Muscle of leg (tissue), 3 donors: ENCODE measurements at regions not wholly inside any gene's neighbourhood (a gene's known extent, or its start where the extent isn't known, plus 50 kb on each side); places are given as distances from the start of the nearest gene placed in this dataset.

Source experiments
- DNase-seq: peaks from one replicate; pipeline ENCODE4 v3.0.0; 2013
- H3K27ac ChIP-seq: one replicate; pipeline ENCODE4 v1.5.1; 2013; ENCODE audit warnings: mild to moderate bottlenecking, low read length, control low read depth
- H3K27me3 ChIP-seq: one replicate; pipeline ENCODE4 v1.6.1; 2013; ENCODE audit warnings: low read length; ENCODE audit not compliant: control insufficient read depth, insufficient read depth
- H3K36me3 ChIP-seq: one replicate; pipeline ENCODE4 v1.6.1; 2013; ENCODE audit warnings: low read length; ENCODE audit not compliant: control insufficient read depth, insufficient read depth
- H3K4me1 ChIP-seq: one replicate; pipeline ENCODE4 v1.6.1; 2013; ENCODE audit warnings: low read length; ENCODE audit not compliant: control insufficient read depth, insufficient read depth
- H3K4me3 ChIP-seq: one replicate; pipeline ENCODE4 v1.5.1; 2013; ENCODE audit warnings: low read length, control low read depth
- H3K9me3 ChIP-seq: replicated peaks from 2 replicates; pipeline ENCODE4 v1.6.1; 2013; ENCODE audit warnings: low read depth, low read length; ENCODE audit not compliant: control insufficient read depth
- WGBS: methylation state at CpG from one replicate; pipeline ENCODE4 v1.1.5; 2013; ENCODE audit warnings: missing lambda C conversion rate; ENCODE audit not compliant: insufficient coverage; 5-methylcytosine and 5-hydroxymethylcytosine counted together

DNA sequence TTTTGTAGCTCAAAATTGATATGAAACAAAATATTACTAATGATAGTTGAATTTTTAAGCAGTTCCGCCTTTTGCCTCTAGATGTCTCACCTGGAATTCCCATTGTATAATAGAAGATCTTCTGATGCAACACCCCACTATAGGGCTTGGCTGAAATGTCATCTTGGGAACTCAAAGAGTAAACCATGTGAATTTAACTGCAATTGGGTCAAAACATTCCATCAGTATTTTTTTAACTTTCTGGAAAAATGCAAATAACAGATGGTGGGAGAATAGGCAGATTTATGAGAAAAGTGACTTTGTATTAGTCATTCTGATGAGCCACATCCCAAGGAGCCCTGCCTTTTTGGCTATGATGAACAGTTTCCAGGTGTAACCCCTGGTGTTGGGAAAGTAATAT, 489.9 kb downstream of the NYAP2 start:
- peak overlapping the region; percentile 2 for H3K27ac ChIP-seq
- no CpG with 5 or more reads among the region's 1 CpG for WGBS
- no peaks in the 10 kb centered on the region for H3K27me3 ChIP-seq
- no peaks in the 10 kb centered on the region for H3K36me3 ChIP-seq
- peaks cover 2% of the 10 kb centered on the region for H3K4me1 ChIP-seq
- H3K4me3 ChIP-seq, result no peak overlapping the region
- peak; percentile 94 for DNase-seq
- H3K9me3 ChIP-seq, result no peaks in the 10 kb centered on the region

- H3K9me3 ChIP-seq, result no peaks in the 10 kb centered on the region
- H3K36me3 ChIP-seq, result no peaks in the 10 kb centered on the region
- H3K27me3 ChIP-seq, result no peaks in the 10 kb centered on the region
- 59% methylated on average over 4 of the region's 5 CpGs for WGBS
- H3K4me1 ChIP-seq, result no peaks in the 10 kb centered on the region
- H3K27ac ChIP-seq, result no peak overlapping the region
- H3K4me3 ChIP-seq, result no peak overlapping the region
- DNase-seq, result no peak
Observed at GRCh38 chr2:225867071-225867470, 467.6 kb downstream of the NYAP2 start.

DNA sequence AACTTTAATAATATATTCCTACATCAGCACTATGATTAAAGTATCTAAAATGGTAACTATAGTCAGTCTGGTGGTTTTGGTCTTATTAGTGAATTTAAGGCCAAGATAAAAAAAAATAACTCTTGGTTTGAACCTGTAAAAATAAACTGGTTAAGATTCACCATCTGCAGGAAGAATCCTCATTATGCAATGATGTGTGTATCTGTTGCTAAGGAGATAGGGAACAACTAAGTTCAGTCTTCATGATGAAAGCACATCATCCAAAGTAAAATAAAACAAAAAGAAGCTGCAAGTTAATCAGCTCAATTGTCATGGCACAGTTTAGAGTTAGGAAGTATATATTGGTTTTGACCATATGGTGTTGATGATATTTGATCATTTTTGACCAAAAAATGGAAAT, 466.0 kb downstream of the NYAP2 start:
- Histone ChIP-seq H3K27ac (no peak overlapping the region), H3K4me3 (no peak overlapping the region), H3K4me1 (no peaks in the 10 kb centered on the region), H3K36me3 (no peaks in the 10 kb centered on the region), H3K9me3 (no peaks in the 10 kb centered on the region), H3K27me3 (no peaks in the 10 kb centered on the region)
- peak; percentile 5 for DNase-seq

DNA sequence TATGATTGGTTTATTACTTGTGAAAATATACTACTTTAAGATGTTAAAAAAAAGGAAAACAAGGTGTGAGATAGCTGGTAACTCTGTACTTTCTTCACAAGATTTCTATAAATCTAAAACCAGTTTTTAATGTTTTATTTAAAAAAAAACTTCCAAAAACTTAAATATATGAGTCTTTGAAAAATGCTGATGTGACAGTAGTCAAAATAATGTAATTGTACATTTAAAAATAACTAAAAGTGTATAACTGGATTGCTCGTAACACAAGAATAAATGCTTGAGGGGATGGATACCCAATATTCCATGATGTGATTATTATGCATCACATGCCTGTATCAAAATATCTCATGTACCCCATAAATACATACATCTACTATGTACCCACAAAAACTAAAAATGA, 464.9 kb downstream of the NYAP2 start:
- Histone ChIP-seq H3K4me1 (no peaks in the 10 kb centered on the region), H3K27ac (no peak overlapping the region), H3K36me3 (no peaks in the 10 kb centered on the region), H3K4me3 (no peak overlapping the region), H3K9me3 (no peaks in the 10 kb centered on the region), H3K27me3 (no peaks in the 10 kb centered on the region)
- no CpG with 5 or more reads among the region's 1 CpG for WGBS
- no peak for DNase-seq

- no peak for DNase-seq
- H3K4me1 ChIP-seq, result no peaks in the 10 kb centered on the region
- H3K27me3 ChIP-seq, result no peaks in the 10 kb centered on the region
- H3K27ac ChIP-seq, result no peak overlapping the region
- H3K36me3 ChIP-seq, result no peaks in the 10 kb centered on the region
- WGBS, result 0% methylated on average over 1 of the region's 1 CpG
- no peaks in the 10 kb centered on the region for H3K9me3 ChIP-seq
- no peak overlapping the region for H3K4me3 ChIP-seq
Observed at GRCh38 chr2:225842939-225843338, 443.4 kb downstream of the NYAP2 start.

- H3K27ac ChIP-seq, result no peak overlapping the region
- no peaks in the 10 kb centered on the region for H3K9me3 ChIP-seq
- no peak overlapping the region for H3K4me3 ChIP-seq
- no peaks in the 10 kb centered on the region for H3K4me1 ChIP-seq
- no CpG with 5 or more reads among the region's 1 CpG for WGBS
- DNase-seq, result no peak
- no peaks in the 10 kb centered on the region for H3K27me3 ChIP-seq
- no peaks in the 10 kb centered on the region for H3K36me3 ChIP-seq
Observed at GRCh38 chr2:225841314-225841713, 441.8 kb downstream of the NYAP2 start.

DNA sequence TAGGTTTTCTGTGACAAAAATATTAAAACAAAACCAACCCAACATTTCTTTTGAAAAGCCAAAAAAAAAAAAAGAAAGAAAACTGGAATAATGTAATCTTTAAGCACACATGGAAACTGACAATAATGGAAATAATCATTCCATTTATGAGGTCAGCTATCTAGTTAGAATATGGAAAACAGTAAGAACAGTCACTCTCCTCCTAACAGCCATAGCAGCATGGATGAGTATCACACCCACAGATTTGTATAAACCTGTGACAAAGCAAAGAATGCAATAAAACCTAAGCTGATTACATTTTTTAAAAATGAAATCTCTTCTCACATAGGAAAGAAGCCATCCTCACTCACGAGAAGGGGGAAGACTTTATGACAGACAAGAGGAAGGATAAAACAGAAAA, 437.8 kb downstream of the NYAP2 start:
- WGBS, result no CpG with 5 or more reads among the region's 1 CpG
- no peaks in the 10 kb centered on the region for H3K27me3 ChIP-seq
- no peaks in the 10 kb centered on the region for H3K36me3 ChIP-seq
- no peak overlapping the region for H3K27ac ChIP-seq
- H3K9me3 ChIP-seq, result no peaks in the 10 kb centered on the region
- DNase-seq, result no peak
- no peaks in the 10 kb centered on the region for H3K4me1 ChIP-seq
- no peak overlapping the region for H3K4me3 ChIP-seq

DNA sequence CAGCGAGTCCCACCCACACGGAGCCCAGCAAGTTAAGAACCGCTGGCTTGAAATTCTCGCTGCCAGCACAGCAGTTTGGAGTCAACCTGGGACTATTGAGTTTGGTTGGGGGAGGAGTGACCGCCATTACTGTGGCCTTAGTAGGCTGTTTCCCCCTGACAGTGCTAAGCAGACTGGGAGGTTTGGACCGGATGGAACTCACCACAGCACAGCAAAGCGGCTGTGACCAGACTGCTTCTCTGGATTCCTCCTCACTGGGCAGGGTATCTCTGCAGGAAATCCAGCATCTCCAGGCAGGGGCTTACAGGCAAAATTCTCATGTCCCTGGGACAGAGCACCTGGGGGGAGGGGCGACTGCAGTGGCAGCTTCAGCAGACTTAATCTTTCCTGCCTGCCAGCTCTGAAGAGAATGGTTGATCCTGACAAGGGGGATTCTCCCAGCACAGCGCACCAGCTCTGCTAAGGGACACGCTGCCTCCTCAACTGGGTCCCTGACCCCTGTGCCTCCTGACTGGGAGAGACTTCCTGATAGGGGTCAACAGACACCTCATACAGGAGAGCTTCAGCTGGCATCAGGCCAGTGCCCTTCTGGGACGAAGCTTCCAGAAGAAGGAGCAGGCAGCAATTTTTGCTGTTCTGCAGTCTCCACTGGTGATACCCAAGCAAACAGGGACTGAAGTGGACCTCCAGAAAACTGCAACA, 425.4 kb downstream of the NYAP2 start:
- DNase-seq, result no peak
- peaks cover 7% of the 10 kb centered on the region for H3K4me1 ChIP-seq
- H3K27ac ChIP-seq, result no peak overlapping the region
- WGBS, result 89% methylated on average over 11 of the region's 11 CpGs
- H3K27me3 ChIP-seq, result no peaks in the 10 kb centered on the region
- no peak overlapping the region for H3K4me3 ChIP-seq
- no peaks in the 10 kb centered on the region for H3K36me3 ChIP-seq
- no peaks in the 10 kb centered on the region for H3K9me3 ChIP-seq

DNA sequence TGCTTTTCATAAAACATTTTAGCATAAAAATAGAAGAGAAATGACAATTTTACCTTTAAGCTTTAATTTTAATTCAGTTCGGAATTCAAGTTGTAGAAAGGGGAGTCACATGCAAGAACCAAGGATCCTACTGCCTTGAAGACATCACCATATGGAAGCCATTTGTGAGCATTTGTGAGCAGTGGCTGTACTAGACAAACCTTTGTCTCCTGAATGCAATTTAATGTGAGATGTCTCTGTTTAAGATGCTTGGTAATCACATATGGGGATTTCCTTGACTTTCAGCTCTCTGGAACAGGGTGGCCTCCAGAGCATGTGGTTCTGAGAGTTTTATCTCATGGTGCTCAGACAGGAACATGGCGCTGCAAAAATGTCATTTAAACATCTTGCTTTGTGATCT, 421.8 kb downstream of the NYAP2 start:
- Histone ChIP-seq H3K9me3 (no peaks in the 10 kb centered on the region), H3K4me1 (peaks cover 10% of the 10 kb centered on the region), H3K36me3 (no peaks in the 10 kb centered on the region), H3K27ac (peak overlapping the region; percentile 18), H3K27me3 (no peaks in the 10 kb centered on the region), H3K4me3 (no peak overlapping the region)
- no CpG with 5 or more reads among the region's 2 CpGs for WGBS
- DNase-seq, result no peak

- Histone ChIP-seq H3K27ac (peak overlapping the region; percentile 18), H3K27me3 (no peaks in the 10 kb centered on the region), H3K36me3 (no peaks in the 10 kb centered on the region), H3K4me3 (no peak overlapping the region), H3K9me3 (no peaks in the 10 kb centered on the region), H3K4me1 (peaks cover 10% of the 10 kb centered on the region)
- DNase-seq, result peak; percentile 85
- WGBS, result 56% methylated on average over 2 of the region's 7 CpGs
Observed at GRCh38 chr2:225820826-225821225, 421.3 kb downstream of the NYAP2 start.

- H3K27me3 ChIP-seq, result no peaks in the 10 kb centered on the region
- no peak for DNase-seq
- peaks cover 2% of the 10 kb centered on the region for H3K4me1 ChIP-seq
- H3K4me3 ChIP-seq, result no peak overlapping the region
- no peaks in the 10 kb centered on the region for H3K36me3 ChIP-seq
- H3K9me3 ChIP-seq, result no peaks in the 10 kb centered on the region
- no peak overlapping the region for H3K27ac ChIP-seq
Observed at GRCh38 chr2:225814554-225814953, 415.0 kb downstream of the NYAP2 start.
